ENCODE measurements at regions not wholly inside any gene's neighbourhood (a gene's known extent, or its start where the extent isn't known, plus 50 kb on each side); places are given as distances from the start of the nearest gene placed in this dataset.

GRCh38 chr16:35631261-35631945, 2172.0 kb downstream of the TP53TG3F start:
- no peaks in the 10 kb centered on the region for H3K4me1 Mint-ChIP-seq (ENCODE audit: low read depth)
- no peak for DNase-seq (ENCODE audit: low spot score, unreplicated experiment)
- no peaks in the 10 kb centered on the region for H3K36me3 Mint-ChIP-seq (ENCODE audit: insufficient read depth)
- no peaks in the 10 kb centered on the region for H3K27me3 Mint-ChIP-seq
- no peak for TF ChIP-seq CTCF (IDR thresholded peaks at IDR 0.05; ENCODE audit: unreplicated experiment)
- no peak overlapping the region for H3K4me3 Mint-ChIP-seq (ENCODE audit: low read depth)
- H3K9me3 Mint-ChIP-seq (ENCODE audit: low read depth), result peaks cover 40% of the 10 kb centered on the region
- H3K27ac Mint-ChIP-seq, result no peak overlapping the region

- no peak overlapping the region for H3K27ac Mint-ChIP-seq
- no peak for TF ChIP-seq CTCF (IDR thresholded peaks at IDR 0.05; ENCODE audit: unreplicated experiment)
- no peaks in the 10 kb centered on the region for H3K4me1 Mint-ChIP-seq (ENCODE audit: low read depth)
- peaks cover 51% of the 10 kb centered on the region for H3K9me3 Mint-ChIP-seq (ENCODE audit: low read depth)
- H3K27me3 Mint-ChIP-seq, result no peaks in the 10 kb centered on the region
- DNase-seq (ENCODE audit: low spot score, unreplicated experiment), result no peak
- H3K36me3 Mint-ChIP-seq (ENCODE audit: insufficient read depth), result no peaks in the 10 kb centered on the region
- no peak overlapping the region for H3K4me3 Mint-ChIP-seq (ENCODE audit: low read depth)
Observed at GRCh38 chr16:35636480-35637230, 2177.2 kb downstream of the TP53TG3F start.

- no peaks in the 10 kb centered on the region for H3K4me1 Mint-ChIP-seq (ENCODE audit: low read depth)
- peaks cover 51% of the 10 kb centered on the region for H3K9me3 Mint-ChIP-seq (ENCODE audit: low read depth)
Observed at GRCh38 chr16:35637683-35638082, 2178.3 kb downstream of the TP53TG3F start.

GRCh38 chr16:35639233-35640205, 2180.1 kb downstream of the TP53TG3F start:
- no peak overlapping the region for H3K27ac Mint-ChIP-seq
- no peak for TF ChIP-seq CTCF (IDR thresholded peaks at IDR 0.05; ENCODE audit: unreplicated experiment)
- peaks cover 54% of the 10 kb centered on the region for H3K9me3 Mint-ChIP-seq (ENCODE audit: low read depth)
- no peaks in the 10 kb centered on the region for H3K27me3 Mint-ChIP-seq
- no peak for DNase-seq (ENCODE audit: low spot score, unreplicated experiment)
- H3K4me3 Mint-ChIP-seq (ENCODE audit: low read depth), result no peak overlapping the region
- no peaks in the 10 kb centered on the region for H3K36me3 Mint-ChIP-seq (ENCODE audit: insufficient read depth)
- H3K4me1 Mint-ChIP-seq (ENCODE audit: low read depth), result no peaks in the 10 kb centered on the region

More at GRCh38 chr16:35637683-35638082, 2178.3 kb downstream of the TP53TG3F start:
- no peaks in the 10 kb centered on the region for H3K27me3 Mint-ChIP-seq
- no peaks in the 10 kb centered on the region for H3K36me3 Mint-ChIP-seq (ENCODE audit: insufficient read depth)
- no peak overlapping the region for H3K27ac Mint-ChIP-seq
- no peak for TF ChIP-seq CTCF (IDR thresholded peaks at IDR 0.05; ENCODE audit: unreplicated experiment)
- no peak for DNase-seq (ENCODE audit: low spot score, unreplicated experiment)
- no peak overlapping the region for H3K4me3 Mint-ChIP-seq (ENCODE audit: low read depth)

GRCh38 chr16:35642322-35642835, 2183.0 kb downstream of the TP53TG3F start:
- no peak for TF ChIP-seq CTCF (IDR thresholded peaks at IDR 0.05; ENCODE audit: unreplicated experiment)
- H3K36me3 Mint-ChIP-seq (ENCODE audit: insufficient read depth), result no peaks in the 10 kb centered on the region
- no peaks in the 10 kb centered on the region for H3K4me1 Mint-ChIP-seq (ENCODE audit: low read depth)
- DNase-seq (ENCODE audit: low spot score, unreplicated experiment), result no peak
- H3K4me3 Mint-ChIP-seq (ENCODE audit: low read depth), result no peak overlapping the region
- peaks cover 57% of the 10 kb centered on the region for H3K9me3 Mint-ChIP-seq (ENCODE audit: low read depth)
- no peak overlapping the region for H3K27ac Mint-ChIP-seq
- no peaks in the 10 kb centered on the region for H3K27me3 Mint-ChIP-seq

Data from progenitor cell of endocrine pancreas (in vitro differentiated cells).